Mucosa of rectum (tissue), 2 donors: ENCODE measurements at regions not wholly inside any gene's neighbourhood (a gene's known extent, or its start where the extent isn't known, plus 50 kb on each side); places are given as distances from the start of the nearest gene placed in this dataset.
"Not testable (repeated sequence)": the region's sequence is repeated elsewhere in the genome, so short reads cannot be mapped to it uniquely, and the experiment has no call there.

Experiments used
- H3K27ac ChIP-seq, 2 donors: one replicate each; pipeline ENCODE4 v1.7.0; 2013; ENCODE audit warnings: inconsistent platforms in 2 of 2, low read depth in 2 of 2, low read length in 2 of 2
- H3K27me3 ChIP-seq, 2 donors: one replicate each; pipeline ENCODE4 v1.7.0; 2013; ENCODE audit warnings: low read length in 2 of 2; ENCODE audit not compliant: control insufficient read depth in 2 of 2, insufficient read depth in 2 of 2
- H3K36me3 ChIP-seq, 2 donors: one replicate each; pipeline ENCODE4 v1.7.0; 2013; ENCODE audit warnings: low read length in 2 of 2; ENCODE audit not compliant: control insufficient read depth in 2 of 2, insufficient read depth in 2 of 2
- H3K4me1 ChIP-seq, 2 donors: one replicate each; pipeline ENCODE4 v1.7.0; 2013; ENCODE audit warnings: low read length in 2 of 2, mild to moderate bottlenecking in 1 of 2; ENCODE audit not compliant: control insufficient read depth in 2 of 2, insufficient read depth in 2 of 2
- H3K4me3 ChIP-seq, 2 donors: one replicate each; pipeline ENCODE4 v1.7.0; 2013; ENCODE audit warnings: low read length in 2 of 2
- H3K9ac ChIP-seq, 2 donors: one replicate each; pipeline ENCODE4 v1.7.0; 2013; ENCODE audit warnings: low read length in 2 of 2, low read depth in 1 of 2, mild to moderate bottlenecking in 1 of 2
- H3K9me3 ChIP-seq, 2 donors: one replicate each; pipeline ENCODE4 v1.7.0; 2013; ENCODE audit warnings: low read length in 2 of 2; ENCODE audit not compliant: control insufficient read depth in 2 of 2
- donor health status: healthy.
- donor health status: Normal muscosa, but diverticular disease.

DNA sequence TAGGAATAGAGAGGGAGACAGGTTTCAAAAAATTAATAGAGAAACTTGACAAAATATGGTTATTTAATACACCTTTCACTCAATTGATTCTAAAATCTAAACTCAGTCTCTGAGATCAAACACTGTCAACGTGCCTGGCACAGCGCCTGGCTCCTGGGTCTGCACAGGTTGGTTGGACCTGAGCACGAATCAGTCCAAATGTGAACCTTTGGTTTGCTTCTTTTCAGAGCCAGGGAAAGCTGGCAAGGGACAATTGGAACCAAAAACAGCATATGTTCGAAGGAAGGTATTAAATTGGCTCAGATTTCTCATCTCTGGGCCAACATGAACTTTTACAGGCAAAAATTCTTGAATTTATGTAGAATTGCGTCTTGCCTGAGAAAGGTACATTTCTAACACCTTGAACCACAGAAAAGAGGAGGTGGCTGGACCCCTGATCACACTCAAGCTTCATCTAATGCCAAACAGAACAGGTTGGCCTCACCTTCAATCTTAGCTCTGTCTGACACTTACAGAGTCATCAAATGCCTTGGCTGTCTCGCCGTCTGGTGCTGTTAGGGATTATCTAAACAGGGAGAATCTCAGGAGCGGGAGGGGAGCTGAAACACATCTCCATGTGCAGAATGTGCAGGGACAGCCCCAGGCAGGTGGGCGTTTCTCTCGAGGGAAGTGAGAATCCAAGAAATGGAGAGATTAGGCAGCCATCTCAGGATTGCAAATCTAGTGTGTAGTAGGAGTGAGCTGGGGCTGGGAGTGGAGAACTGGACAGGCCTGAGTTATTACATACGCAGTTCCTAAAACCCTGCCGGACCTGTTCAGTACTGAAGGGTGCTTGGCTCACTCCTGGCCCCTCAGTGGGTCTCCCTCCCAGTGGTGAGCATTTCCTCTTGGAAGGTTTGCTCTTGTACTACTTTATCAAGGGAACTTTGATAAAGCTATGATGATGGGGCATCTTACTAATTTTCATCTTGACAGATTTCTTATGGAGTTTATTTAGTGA, 442.2 kb upstream of the B3GAT1 start:
- Histone ChIP-seq H3K9me3 (no peaks in the 10 kb centered on the region), H3K4me3 (no peak overlapping the region), H3K27me3 (peaks cover 0 to 2% of the 10 kb centered on the region in 2 donors), H3K9ac (no peak overlapping the region), H3K36me3 (no peaks in the 10 kb centered on the region), H3K27ac (no peak overlapping the region), H3K4me1 (no peaks in the 10 kb centered on the region)

DNA sequence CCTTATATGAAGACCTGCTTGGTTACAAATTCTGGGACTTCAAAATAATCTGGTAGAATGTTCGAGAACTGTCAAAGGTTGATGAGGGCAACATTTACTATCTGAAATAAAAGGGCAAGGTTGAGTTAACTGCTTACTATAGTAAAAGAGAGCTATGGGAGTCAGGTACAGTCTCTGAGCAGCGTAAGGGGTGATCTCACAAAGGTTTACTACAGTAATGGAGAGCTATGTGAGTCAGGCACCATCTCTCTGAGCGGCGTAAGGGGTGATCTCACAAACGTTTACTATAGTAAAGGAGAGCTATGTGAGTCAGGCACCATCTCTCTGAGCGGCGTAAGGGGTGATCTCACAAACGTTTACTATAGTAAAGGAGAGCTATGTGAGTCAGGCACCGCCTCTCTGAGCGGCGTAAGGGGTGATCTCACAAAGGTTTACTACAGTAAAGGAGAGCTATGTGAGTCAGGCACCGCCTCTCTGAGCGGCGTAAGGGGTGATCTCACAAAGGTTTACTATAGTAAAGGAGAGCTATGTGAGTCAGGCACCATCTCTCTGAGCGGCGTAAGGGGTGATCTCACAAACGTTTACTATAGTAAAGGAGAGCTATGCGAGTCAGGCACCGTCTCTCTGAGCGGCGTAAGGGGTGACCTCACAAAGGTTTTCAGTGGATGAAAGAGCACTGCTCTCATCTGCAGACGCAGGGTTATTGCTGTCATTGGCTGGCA, 439.6 kb upstream of the B3GAT1 start:
- not testable (repeated sequence) for H3K27ac ChIP-seq, H3K4me3 ChIP-seq, H3K9ac ChIP-seq, H3K27me3 ChIP-seq, H3K36me3 ChIP-seq, H3K9me3 ChIP-seq, H3K4me1 ChIP-seq

DNA sequence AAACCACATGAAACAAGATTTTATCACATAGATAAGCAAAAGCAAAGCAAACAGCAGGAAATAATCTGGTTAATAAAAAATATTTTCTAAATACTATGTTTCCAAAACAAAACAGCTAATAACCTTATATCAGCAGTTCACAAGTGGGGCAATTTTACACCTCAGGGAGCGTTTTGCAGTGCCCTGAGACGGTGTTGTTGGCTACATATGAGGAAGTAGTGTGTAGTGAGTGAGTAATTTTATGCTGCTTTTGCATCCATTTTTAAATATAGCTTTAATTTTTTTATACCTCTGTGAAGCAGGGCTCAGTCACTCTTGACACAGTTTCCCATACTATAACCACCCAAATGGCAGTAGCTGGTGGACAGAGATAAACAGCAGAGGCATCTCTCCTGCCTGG, 438.5 kb upstream of the B3GAT1 start:
- no peak overlapping the region for H3K9ac ChIP-seq
- no peaks in the 10 kb centered on the region for H3K27me3 ChIP-seq

DNA sequence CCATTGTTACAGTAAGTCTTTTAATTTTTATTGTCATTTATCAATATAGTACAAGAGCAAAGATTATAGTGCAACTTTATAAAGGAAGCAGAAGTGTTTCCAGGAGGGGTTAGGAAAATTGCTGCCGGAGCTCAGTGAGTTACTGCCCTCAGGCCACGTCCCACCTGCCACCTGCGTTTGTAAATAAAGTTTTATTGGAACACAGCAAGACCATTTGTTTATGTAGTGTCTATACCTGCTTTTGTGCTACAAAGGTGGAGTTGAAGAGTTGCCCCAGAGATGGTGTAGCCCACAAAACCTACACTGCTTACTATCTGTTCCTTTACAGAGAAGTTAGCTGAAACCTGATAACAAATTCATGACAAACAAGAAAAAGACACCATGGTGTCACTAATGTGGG, 437.8 kb upstream of the B3GAT1 start:
- Histone ChIP-seq H3K27ac (no peak overlapping the region), H3K36me3 (no peaks in the 10 kb centered on the region), H3K27me3 (no peaks in the 10 kb centered on the region), H3K4me1 (no peaks in the 10 kb centered on the region), H3K9ac (no peak overlapping the region), H3K9me3 (no peaks in the 10 kb centered on the region), H3K4me3 (no peak overlapping the region)

More for the DNA sequence above, 438.5 kb upstream of the B3GAT1 start:
- H3K4me1 ChIP-seq: no peaks in the 10 kb centered on the region
- H3K27ac ChIP-seq: no peak overlapping the region
- no peak overlapping the region for H3K4me3 ChIP-seq
- no peaks in the 10 kb centered on the region for H3K9me3 ChIP-seq
- H3K36me3 ChIP-seq: no peaks in the 10 kb centered on the region

DNA sequence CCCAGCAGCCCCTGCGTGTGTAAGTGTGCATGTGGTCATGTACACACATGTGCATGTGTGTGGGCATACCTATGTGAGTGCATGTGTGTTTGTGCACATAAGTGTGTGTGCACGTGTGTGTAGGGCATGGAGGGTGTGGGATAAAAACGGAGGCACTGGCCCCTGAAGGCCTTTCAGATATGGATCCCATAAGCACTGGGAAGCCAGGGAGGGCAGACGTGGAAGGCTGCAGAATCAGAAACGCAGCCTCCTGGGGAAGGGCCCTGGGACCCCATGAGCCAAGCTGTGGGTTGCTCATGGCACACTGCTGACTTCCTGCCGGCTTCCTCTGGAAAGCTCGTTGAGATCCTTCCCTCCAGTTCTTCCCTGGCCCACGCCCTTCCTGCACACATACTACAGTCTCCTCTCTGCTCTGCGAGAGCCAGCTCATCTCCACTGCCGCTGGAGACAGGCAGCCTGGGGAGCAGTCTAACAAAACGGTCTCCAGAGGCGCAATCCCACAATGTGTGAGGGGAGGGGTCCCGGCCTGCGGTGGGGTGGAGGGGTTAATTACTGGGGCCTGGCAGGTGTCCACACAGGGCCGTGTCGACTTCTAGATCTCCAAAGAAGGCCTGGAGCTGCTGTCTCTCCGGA, 435.2 kb upstream of the B3GAT1 start:
- Histone ChIP-seq H3K27me3 (peaks cover 0 to 2% of the 10 kb centered on the region in 2 donors), H3K4me1 (no peaks in the 10 kb centered on the region), H3K36me3 (no peaks in the 10 kb centered on the region), H3K4me3 (no peak overlapping the region), H3K9me3 (no peaks in the 10 kb centered on the region), H3K9ac (no peak overlapping the region), H3K27ac (no peak overlapping the region)

DNA sequence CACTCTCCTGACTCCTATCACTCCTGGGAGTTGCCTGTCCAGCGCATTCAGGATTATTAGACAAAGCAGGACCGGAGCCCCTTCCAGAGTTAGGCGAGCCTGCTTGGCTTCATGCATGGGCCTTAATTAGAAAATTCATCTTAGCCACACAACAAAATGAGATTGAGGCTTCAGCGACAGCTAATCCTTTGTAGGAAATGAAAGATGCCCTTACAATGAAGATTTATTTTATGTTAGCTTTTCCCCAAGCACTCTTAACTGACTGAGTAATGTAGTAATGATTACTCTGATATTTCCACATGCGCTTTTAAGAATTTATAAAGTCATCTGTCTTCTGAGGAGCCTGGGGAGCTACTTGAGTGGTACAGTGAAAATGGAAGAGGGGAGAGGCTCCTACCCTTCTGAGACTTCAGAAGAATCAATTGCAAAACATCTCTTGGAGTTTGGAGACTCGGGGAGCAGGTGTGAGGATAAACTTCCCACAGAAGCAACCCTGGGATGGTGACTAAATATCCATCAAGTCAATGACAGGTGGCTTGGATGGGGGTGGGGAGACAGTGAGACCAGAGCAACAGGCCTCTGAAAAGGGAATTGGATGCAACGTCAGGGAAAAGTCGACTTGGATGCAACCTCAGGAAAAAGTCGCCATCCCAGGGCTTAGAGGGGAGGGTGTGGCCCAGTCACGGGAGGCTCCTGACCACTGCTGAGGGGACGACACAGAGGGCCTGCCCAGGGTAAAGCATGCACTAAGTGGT, 434.5 kb upstream of the B3GAT1 start:
- Histone ChIP-seq H3K27me3 (peaks cover 0 to 2% of the 10 kb centered on the region in 2 donors), H3K4me3 (no peak overlapping the region), H3K27ac (no peak overlapping the region), H3K36me3 (no peaks in the 10 kb centered on the region), H3K4me1 (no peaks in the 10 kb centered on the region), H3K9me3 (no peaks in the 10 kb centered on the region), H3K9ac (no peak overlapping the region)

DNA sequence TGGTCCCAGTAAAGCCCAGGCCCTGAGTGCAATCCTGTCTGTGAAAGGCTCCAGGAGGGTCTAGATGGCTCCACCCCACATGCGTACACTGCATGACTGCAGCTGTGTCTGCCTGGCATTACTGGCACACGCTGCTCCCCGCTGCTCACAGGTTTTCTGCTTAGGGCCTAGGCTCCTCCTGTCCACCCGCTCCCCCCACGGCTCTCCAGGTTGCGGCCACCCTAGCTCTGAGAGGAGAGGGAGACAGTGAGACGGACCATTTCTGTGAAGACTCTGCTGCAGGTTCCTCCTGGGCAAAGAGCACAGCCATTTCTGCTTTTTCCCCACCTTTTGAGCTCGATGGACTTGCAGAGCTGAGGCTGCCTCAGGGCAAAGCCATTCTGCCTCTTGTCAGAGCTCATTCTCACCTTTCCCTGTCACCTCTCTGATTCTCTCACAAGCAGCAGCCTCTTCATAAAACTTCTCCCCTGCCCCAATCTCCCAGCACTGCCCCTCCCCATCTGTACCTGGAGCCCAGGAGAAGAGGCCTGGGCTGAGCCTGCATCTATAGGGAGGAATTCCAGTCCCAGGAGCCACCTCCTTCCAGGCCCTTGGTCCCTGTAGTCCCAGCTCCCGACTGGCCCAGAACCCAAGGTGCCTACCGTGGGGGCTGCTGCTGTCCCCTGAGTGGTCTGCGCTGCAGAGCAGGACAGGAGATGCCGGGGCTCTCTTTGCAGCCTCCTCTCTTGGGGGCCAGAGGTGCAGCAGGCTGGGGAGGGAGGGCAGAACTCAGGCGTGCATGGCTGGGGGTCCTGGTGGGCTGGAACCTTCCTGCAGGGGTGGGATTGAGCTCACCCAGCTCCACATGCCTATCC, 433.7 kb upstream of the B3GAT1 start:
- Histone ChIP-seq H3K36me3 (no peaks in the 10 kb centered on the region), H3K27ac (no peak overlapping the region), H3K9me3 (no peaks in the 10 kb centered on the region), H3K4me1 (no peaks in the 10 kb centered on the region), H3K9ac (no peak overlapping the region), H3K4me3 (no peak overlapping the region), H3K27me3 (peaks cover 0 to 2% of the 10 kb centered on the region in 2 donors)

DNA sequence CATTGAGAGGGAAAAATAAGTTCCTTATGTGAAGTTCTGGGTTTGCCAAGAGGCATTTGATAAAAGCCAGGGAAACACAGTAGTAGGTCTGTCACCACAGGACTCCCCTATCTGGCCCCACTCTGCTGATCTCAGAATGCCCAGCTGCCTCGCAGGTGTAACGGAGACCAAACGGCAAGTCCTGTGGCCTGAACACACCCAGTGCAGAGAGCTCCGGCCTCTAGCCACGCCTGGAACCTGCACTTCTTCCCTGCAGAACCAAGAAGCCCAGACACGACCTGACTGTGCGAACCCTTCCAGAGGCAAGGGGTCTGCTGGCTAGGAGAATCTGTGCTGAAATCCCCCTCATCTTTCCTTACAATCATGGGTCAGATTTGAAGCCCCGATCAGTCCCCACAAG, 432.8 kb upstream of the B3GAT1 start:
- no peak overlapping the region for H3K4me3 ChIP-seq
- no peak overlapping the region for H3K27ac ChIP-seq
- H3K9ac ChIP-seq: no peak overlapping the region
- H3K36me3 ChIP-seq: no peaks in the 10 kb centered on the region
- H3K4me1 ChIP-seq: no peaks in the 10 kb centered on the region
- H3K9me3 ChIP-seq: no peaks in the 10 kb centered on the region
- peaks cover 0 to 2% of the 10 kb centered on the region in 2 donors for H3K27me3 ChIP-seq

DNA sequence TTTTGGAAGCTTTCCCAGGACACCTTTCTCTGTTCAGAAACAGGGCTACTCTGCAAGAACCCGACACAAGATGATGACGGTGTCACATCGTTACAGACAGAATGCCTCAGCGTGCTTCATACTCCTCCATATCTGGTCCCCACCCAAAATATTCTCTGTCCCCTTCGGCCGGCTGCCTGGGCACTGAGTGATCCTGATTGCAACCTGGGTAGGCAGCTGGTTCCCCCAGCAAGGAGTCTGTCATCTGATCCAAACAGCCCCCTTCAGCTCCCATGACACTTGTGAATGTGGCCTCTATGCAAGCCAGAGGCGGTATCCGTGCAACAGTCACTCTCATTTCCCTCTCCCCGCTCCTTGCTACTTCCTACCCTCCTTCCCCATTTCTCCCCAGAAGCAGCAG, 431.7 kb upstream of the B3GAT1 start:
- Histone ChIP-seq H3K36me3 (no peaks in the 10 kb centered on the region), H3K9ac (no peak overlapping the region), H3K4me3 (no peak overlapping the region), H3K9me3 (no peaks in the 10 kb centered on the region), H3K27ac (no peak overlapping the region), H3K4me1 (no peaks in the 10 kb centered on the region), H3K27me3 (peaks cover 0 to 2% of the 10 kb centered on the region in 2 donors)
